ENCODE measurements at regions not wholly inside any gene's neighbourhood (a gene's known extent, or its start where the extent isn't known, plus 50 kb on each side); places are given as distances from the start of the nearest gene placed in this dataset.

GRCh38 chr12:91681751-91682150 is 463.9 kb downstream of the BTG1 start:
- DNase-seq (ENCODE audit: low read depth) = no peak
- no peak for TF ChIP-seq MAX (IDR thresholded peaks at IDR 0.05; ENCODE audit: low read depth, low read length)
- TF ChIP-seq MYC (IDR thresholded peaks at IDR 0.05; ENCODE audit: low read depth, low read length) = no peak
- no peak for TF ChIP-seq CTCF (IDR thresholded peaks at IDR 0.05; ENCODE audit: low read depth, low read length)
- no peak for TF ChIP-seq POLR2A (IDR thresholded peaks at IDR 0.05; ENCODE audit: extremely low read depth, insufficient read length)
- H3K4me3 ChIP-seq (ENCODE audit: low read depth, low read length) = no peak overlapping the region

GRCh38 chr12:91680864-91681263 is 464.8 kb downstream of the BTG1 start:
- no peak overlapping the region for H3K4me3 ChIP-seq (ENCODE audit: low read depth, low read length)
- no peak for DNase-seq (ENCODE audit: low read depth)
- TF ChIP-seq MAX (IDR thresholded peaks at IDR 0.05; ENCODE audit: low read depth, low read length) (no peak), CTCF (IDR thresholded peaks at IDR 0.05; ENCODE audit: low read depth, low read length) (no peak), MYC (IDR thresholded peaks at IDR 0.05; ENCODE audit: low read depth, low read length) (no peak), POLR2A (IDR thresholded peaks at IDR 0.05; ENCODE audit: extremely low read depth, insufficient read length) (no peak)

- no peak overlapping the region for H3K4me3 ChIP-seq (ENCODE audit: low read depth, low read length)
- TF ChIP-seq MAX (IDR thresholded peaks at IDR 0.05; ENCODE audit: low read depth, low read length) = no peak
- TF ChIP-seq CTCF (IDR thresholded peaks at IDR 0.05; ENCODE audit: low read depth, low read length) = no peak
- TF ChIP-seq MYC (IDR thresholded peaks at IDR 0.05; ENCODE audit: low read depth, low read length) = no peak
- no peak for TF ChIP-seq POLR2A (IDR thresholded peaks at IDR 0.05; ENCODE audit: extremely low read depth, insufficient read length)
- no peak for DNase-seq (ENCODE audit: low read depth)
Measured at GRCh38 chr12:91677556-91677955, 468.1 kb downstream of the BTG1 start.

- H3K4me3 ChIP-seq (ENCODE audit: low read depth, low read length) = no peak overlapping the region
- TF ChIP-seq CTCF (IDR thresholded peaks at IDR 0.05; ENCODE audit: low read depth, low read length) (no peak), MYC (IDR thresholded peaks at IDR 0.05; ENCODE audit: low read depth, low read length) (no peak), POLR2A (IDR thresholded peaks at IDR 0.05; ENCODE audit: extremely low read depth, insufficient read length) (no peak), MAX (IDR thresholded peaks at IDR 0.05; ENCODE audit: low read depth, low read length) (no peak)
- no peak for DNase-seq (ENCODE audit: low read depth)
Measured at GRCh38 chr12:91675401-91675800, 470.2 kb downstream of the BTG1 start.

- no peak for TF ChIP-seq MAX (IDR thresholded peaks at IDR 0.05; ENCODE audit: low read depth, low read length)
- no peak for TF ChIP-seq MYC (IDR thresholded peaks at IDR 0.05; ENCODE audit: low read depth, low read length)
- no peak for TF ChIP-seq CTCF (IDR thresholded peaks at IDR 0.05; ENCODE audit: low read depth, low read length)
- no peak for TF ChIP-seq POLR2A (IDR thresholded peaks at IDR 0.05; ENCODE audit: extremely low read depth, insufficient read length)
- no peak overlapping the region for H3K4me3 ChIP-seq (ENCODE audit: low read depth, low read length)
- no peak for DNase-seq (ENCODE audit: low read depth)
Measured at GRCh38 chr12:91672130-91672529, 473.5 kb downstream of the BTG1 start.

- DNase-seq (ENCODE audit: low read depth) = no peak
- H3K4me3 ChIP-seq (ENCODE audit: low read depth, low read length) = no peak overlapping the region
- TF ChIP-seq MYC (IDR thresholded peaks at IDR 0.05; ENCODE audit: low read depth, low read length) = no peak
- TF ChIP-seq CTCF (IDR thresholded peaks at IDR 0.05; ENCODE audit: low read depth, low read length) = no peak
- no peak for TF ChIP-seq MAX (IDR thresholded peaks at IDR 0.05; ENCODE audit: low read depth, low read length)
- TF ChIP-seq POLR2A (IDR thresholded peaks at IDR 0.05; ENCODE audit: extremely low read depth, insufficient read length) = no peak
Measured at GRCh38 chr12:91667694-91668093, 478.0 kb downstream of the BTG1 start.
